H9 (cell line): ENCODE measurements at regions not wholly inside any gene's neighbourhood (a gene's known extent, or its start where the extent isn't known, plus 50 kb on each side); places are given as distances from the start of the nearest gene placed in this dataset.

Source experiments
- DNase-seq: peaks from one replicate; pipeline ENCODE4 v3.0.0-alpha.2; 2017
- H2AFZ ChIP-seq: one replicate; pipeline ENCODE4 v1.6.1; 2013; ENCODE audit warnings: mild to moderate bottlenecking, low read length, control low read depth, moderate library complexity
- H2AK5ac ChIP-seq: 2 replicates; pipeline ENCODE4 v1.6.1; 2013; ENCODE audit warnings: low read length, control low read depth, mixed read lengths; ENCODE audit not compliant: insufficient read length
- H2BK120ac ChIP-seq: one replicate; pipeline ENCODE4 v1.6.1; 2013; ENCODE audit warnings: low read depth, mild to moderate bottlenecking, low read length, control low read depth, inconsistent platforms; ENCODE audit not compliant: poor library complexity, severe bottlenecking
- H2BK12ac ChIP-seq: 2 replicates; pipeline ENCODE4 v1.6.1; 2013; ENCODE audit warnings: low read length, control low read depth, mixed read lengths, low read depth; ENCODE audit not compliant: insufficient read length
- H2BK15ac ChIP-seq: 2 replicates; pipeline ENCODE4 v1.6.1; 2013; ENCODE audit warnings: low read depth, low read length, control low read depth
- H2BK20ac ChIP-seq: one replicate; pipeline ENCODE4 v1.6.1; 2013; ENCODE audit warnings: low read depth, mild to moderate bottlenecking, low read length, control low read depth, inconsistent platforms; ENCODE audit not compliant: poor library complexity, severe bottlenecking
- H2BK5ac ChIP-seq: 2 replicates; pipeline ENCODE4 v1.6.1; 2013; ENCODE audit warnings: low read length, control low read depth, mixed read lengths; ENCODE audit not compliant: insufficient read length
- H3K14ac ChIP-seq: 2 replicates; pipeline ENCODE4 v1.6.1; 2013; ENCODE audit warnings: low read length, control low read depth; ENCODE audit not compliant: insufficient read depth
- H3K18ac ChIP-seq: 2 replicates; pipeline ENCODE4 v1.6.1; 2013; ENCODE audit warnings: low read depth, mild to moderate bottlenecking, mixed read lengths, low read length, control low read depth; ENCODE audit not compliant: insufficient read length
- H3K23ac ChIP-seq: 2 replicates; pipeline ENCODE4 v1.6.1; 2013; ENCODE audit warnings: low read length, control low read depth, mixed read lengths, low read depth; ENCODE audit not compliant: insufficient read length
- H3K23me2 ChIP-seq: 2 replicates; pipeline ENCODE4 v1.6.1; 2013; ENCODE audit warnings: low read depth, mild to moderate bottlenecking, mixed read lengths, low read length, control low read depth; ENCODE audit not compliant: insufficient read length, poor library complexity, severe bottlenecking
- H3K27ac ChIP-seq: 2 replicates; pipeline ENCODE4 v1.5.1; 2013; ENCODE audit warnings: low read length, control low read depth, mixed read lengths, low read depth; ENCODE audit not compliant: insufficient read length
- H3K27me3 ChIP-seq: 2 replicates; pipeline ENCODE4 v1.6.1; 2013; ENCODE audit warnings: low read length, control low read depth, inconsistent platforms; ENCODE audit not compliant: insufficient read depth
- H3K4ac ChIP-seq: 2 replicates; pipeline ENCODE4 v1.6.1; 2013; ENCODE audit warnings: low read depth, mild to moderate bottlenecking, control low read depth, inconsistent platforms, low read length, moderate library complexity
- H3K4me1 ChIP-seq: 2 replicates; pipeline ENCODE4 v1.6.1; 2013; ENCODE audit warnings: low read length, control low read depth, inconsistent platforms; ENCODE audit not compliant: insufficient read depth
- H3K4me2 ChIP-seq: 2 replicates; pipeline ENCODE4 v1.6.1; 2013; ENCODE audit warnings: low read length, control low read depth, mixed read lengths; ENCODE audit not compliant: insufficient read length, insufficient read depth
- H3K56ac ChIP-seq: 2 replicates; pipeline ENCODE4 v1.6.1; 2013; ENCODE audit warnings: low read depth, mild to moderate bottlenecking, mixed read lengths, low read length, control low read depth; ENCODE audit not compliant: insufficient read length
- H3K79me1 ChIP-seq: 2 replicates; pipeline ENCODE4 v1.6.1; 2013; ENCODE audit warnings: low read depth, mild to moderate bottlenecking, moderate library complexity, low read length, control low read depth, inconsistent platforms; ENCODE audit not compliant: insufficient read depth, poor library complexity, severe bottlenecking
- H3K79me2 ChIP-seq: 2 replicates; pipeline ENCODE4 v1.6.1; 2013; ENCODE audit warnings: low read length, control low read depth, inconsistent platforms; ENCODE audit not compliant: insufficient read depth
- H3K9ac ChIP-seq: 2 replicates; pipeline ENCODE4 v1.6.1; 2013; ENCODE audit warnings: low read length, control low read depth, mixed read lengths; ENCODE audit not compliant: insufficient read length; ENCODE audit errors: extremely low read depth
- H3K9me3 ChIP-seq: one replicate; pipeline ENCODE4 v1.6.1; 2013; ENCODE audit warnings: low read depth, low read length, inconsistent platforms; ENCODE audit not compliant: control insufficient read depth
- H3T11ph ChIP-seq: one replicate; pipeline ENCODE4 v1.6.1; 2013; ENCODE audit warnings: mild to moderate bottlenecking, low read length, control low read depth, inconsistent platforms
- H4K20me1 ChIP-seq: one replicate; pipeline ENCODE4 v1.6.1; 2013; ENCODE audit not compliant: control insufficient read depth, insufficient read length, insufficient read depth
- H4K5ac ChIP-seq: 2 replicates; pipeline ENCODE4 v1.6.1; 2013; ENCODE audit warnings: low read depth, mild to moderate bottlenecking, mixed read lengths, low read length, control low read depth; ENCODE audit not compliant: insufficient read length
- H4K8ac ChIP-seq: replicated peaks from 2 replicates; pipeline ENCODE4 v1.6.1; 2013; ENCODE audit warnings: low read length, control low read depth, mixed read lengths, low read depth; ENCODE audit not compliant: insufficient read length
- H4K91ac ChIP-seq: 2 replicates; pipeline ENCODE4 v1.6.1; 2013; ENCODE audit warnings: low read depth, mild to moderate bottlenecking, moderate library complexity, mixed read lengths, low read length, control low read depth; ENCODE audit not compliant: insufficient read length
- H3K27ac Mint-ChIP-seq, 3 experiments: 2 replicates in 2 of 3; 3 replicates in 1 of 3; pipeline ENCODE4 v1.8.0; 2020 to 2021; ENCODE audit warnings: mixed read lengths in 3 of 3, mild to moderate bottlenecking in 1 of 3, moderate library complexity in 1 of 3
- H3K27me3 Mint-ChIP-seq: 2 replicates; pipeline ENCODE4 v1.8.0; 2021; ENCODE audit warnings: low read depth, mild to moderate bottlenecking, moderate library complexity, mixed read lengths
- H3K36me3 Mint-ChIP-seq, 3 experiments: 2 replicates in 2 of 3; 3 replicates in 1 of 3; pipeline ENCODE4 v1.8.0; 2020 to 2021; ENCODE audit warnings: low read depth in 3 of 3, mixed read lengths in 3 of 3; ENCODE audit not compliant: insufficient read depth in 1 of 3
- H3K4me1 Mint-ChIP-seq, 2 experiments: 2 replicates each; pipeline ENCODE4 v1.8.0; 2020; ENCODE audit warnings: mixed read lengths in 2 of 2
- H3K4me3 Mint-ChIP-seq, 2 experiments: 2 replicates in 1 of 2; 3 replicates in 1 of 2; pipeline ENCODE4 v1.8.0; 2020 to 2021; ENCODE audit warnings: mild to moderate bottlenecking in 2 of 2, mixed read lengths in 2 of 2, moderate library complexity in 1 of 2
- H3K9me3 Mint-ChIP-seq, 2 experiments: 2 replicates in 1 of 2; 3 replicates in 1 of 2; pipeline ENCODE4 v1.8.0; 2020; ENCODE audit warnings: mild to moderate bottlenecking in 2 of 2, mixed read lengths in 2 of 2, moderate library complexity in 1 of 2
- WGBS: extraction: QIAGEN DNeasy Blood & Tissue Kit; methylation state at CpG from one replicate; pipeline ENCODE4 v1.1.7; 2013; ENCODE audit warnings: missing lambda C conversion rate, low lambda C conversion rate, mixed read lengths; ENCODE audit not compliant: insufficient read length; ENCODE audit errors: extremely low coverage; 5-methylcytosine and 5-hydroxymethylcytosine counted together
- TF ChIP-seq, protein P1 (sequence below): fragments of 200-600 bp; sonication (generic); conservative IDR thresholded peaks from 3 replicates; pipeline ENCODE4 v1.8.0; 2021; ENCODE audit warnings: antibody characterized with exemption, mild to moderate bottlenecking

GRCh38 chr1:199373139-199373538 lies 654.4 kb upstream of the NR5A2 start:
- peaks cover 2% of the 10 kb centered on the region; the same call in 1 of the 2 replicates for H3K27me3 Mint-ChIP-seq
- Histone ChIP-seq H3T11ph (no peak overlapping the region), H3K79me2 (no peaks in the 10 kb centered on the region), H2BK20ac (no peak overlapping the region), H2BK120ac (no peak overlapping the region), H4K91ac (no peak overlapping the region), H3K23me2 (no peaks in the 10 kb centered on the region), H3K4ac (no peak overlapping the region), H3K4me2 (no peak overlapping the region), H2BK5ac (no peak overlapping the region), H3K4me1 (no peaks in the 10 kb centered on the region), H2AK5ac (no peak overlapping the region), H4K5ac (no peak overlapping the region), H2BK12ac (no peak overlapping the region), H4K8ac (no peak overlapping the region), H4K20me1 (no peaks in the 10 kb centered on the region), H2BK15ac (no peak overlapping the region), H3K18ac (no peak overlapping the region), H3K56ac (no peak overlapping the region), H2AFZ (no peak overlapping the region), H3K79me1 (no peaks in the 10 kb centered on the region), H3K9ac (no peak overlapping the region), H3K27me3 (no peaks in the 10 kb centered on the region), H3K23ac (no peak overlapping the region), H3K27ac (no peak overlapping the region), H3K9me3 (no peaks in the 10 kb centered on the region), H3K14ac (no peak overlapping the region)
- H3K27ac Mint-ChIP-seq, result no peak overlapping the region
- no peaks in the 10 kb centered on the region for H3K9me3 Mint-ChIP-seq
- WGBS, result no CpG with 5 or more reads among the region's 2 CpGs
- no peak for DNase-seq
- TF ChIP-seq, protein P1, sequence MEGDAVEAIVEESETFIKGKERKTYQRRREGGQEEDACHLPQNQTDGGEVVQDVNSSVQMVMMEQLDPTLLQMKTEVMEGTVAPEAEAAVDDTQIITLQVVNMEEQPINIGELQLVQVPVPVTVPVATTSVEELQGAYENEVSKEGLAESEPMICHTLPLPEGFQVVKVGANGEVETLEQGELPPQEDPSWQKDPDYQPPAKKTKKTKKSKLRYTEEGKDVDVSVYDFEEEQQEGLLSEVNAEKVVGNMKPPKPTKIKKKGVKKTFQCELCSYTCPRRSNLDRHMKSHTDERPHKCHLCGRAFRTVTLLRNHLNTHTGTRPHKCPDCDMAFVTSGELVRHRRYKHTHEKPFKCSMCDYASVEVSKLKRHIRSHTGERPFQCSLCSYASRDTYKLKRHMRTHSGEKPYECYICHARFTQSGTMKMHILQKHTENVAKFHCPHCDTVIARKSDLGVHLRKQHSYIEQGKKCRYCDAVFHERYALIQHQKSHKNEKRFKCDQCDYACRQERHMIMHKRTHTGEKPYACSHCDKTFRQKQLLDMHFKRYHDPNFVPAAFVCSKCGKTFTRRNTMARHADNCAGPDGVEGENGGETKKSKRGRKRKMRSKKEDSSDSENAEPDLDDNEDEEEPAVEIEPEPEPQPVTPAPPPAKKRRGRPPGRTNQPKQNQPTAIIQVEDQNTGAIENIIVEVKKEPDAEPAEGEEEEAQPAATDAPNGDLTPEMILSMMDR, result no peak
- H3K36me3 Mint-ChIP-seq, result no peaks in the 10 kb centered on the region
- H3K4me3 Mint-ChIP-seq, result no peak overlapping the region
- H3K4me1 Mint-ChIP-seq, result no peaks in the 10 kb centered on the region
